ENCODE measurements at regions not wholly inside any gene's neighbourhood (a gene's known extent, or its start where the extent isn't known, plus 50 kb on each side); places are given as distances from the start of the nearest gene placed in this dataset.
"Not testable (repeated sequence)": the region's sequence is repeated elsewhere in the genome, so short reads cannot be mapped to it uniquely, and the experiment has no call there.

GRCh38 chr15:99467853-99468464 lies 97.8 kb upstream of the MEF2A start:
- Histone ChIP-seq H3K36me3 (ENCODE audit: control insufficient read depth, low read depth, low read length) (no peaks in the 10 kb centered on the region), H3K27ac (ENCODE audit: low read length) (no peak overlapping the region), H3K9me3 (ENCODE audit: control insufficient read depth, low read depth, low read length) (peaks cover 4% of the 10 kb centered on the region), H3K4me1 (ENCODE audit: control insufficient read depth, low read depth, low read length) (no peaks in the 10 kb centered on the region), H3K27me3 (ENCODE audit: control insufficient read depth, insufficient read depth, low read length) (no peaks in the 10 kb centered on the region), H3K9ac (ENCODE audit: low read length) (no peak overlapping the region), H3K4me3 (ENCODE audit: low read length) (no peak overlapping the region)

- H3K4me3 ChIP-seq (ENCODE audit: low read length); H3K36me3 ChIP-seq (ENCODE audit: control insufficient read depth, low read depth, low read length); H3K4me1 ChIP-seq (ENCODE audit: control insufficient read depth, low read depth, low read length); H3K27ac ChIP-seq (ENCODE audit: low read length); H3K27me3 ChIP-seq (ENCODE audit: control insufficient read depth, insufficient read depth, low read length); H3K9me3 ChIP-seq (ENCODE audit: control insufficient read depth, low read depth, low read length); H3K9ac ChIP-seq (ENCODE audit: low read length): not testable (repeated sequence)
Measured at GRCh38 chr15:99470204-99470603, 95.6 kb upstream of the MEF2A start.

- Histone ChIP-seq H3K9me3 (ENCODE audit: control insufficient read depth, low read depth, low read length) (no peaks in the 10 kb centered on the region), H3K27me3 (ENCODE audit: control insufficient read depth, insufficient read depth, low read length) (no peaks in the 10 kb centered on the region), H3K4me3 (ENCODE audit: low read length) (no peak overlapping the region), H3K4me1 (ENCODE audit: control insufficient read depth, low read depth, low read length) (no peaks in the 10 kb centered on the region), H3K9ac (ENCODE audit: low read length) (no peak overlapping the region), H3K27ac (ENCODE audit: low read length) (no peak overlapping the region), H3K36me3 (ENCODE audit: control insufficient read depth, low read depth, low read length) (no peaks in the 10 kb centered on the region)
Measured at GRCh38 chr15:99472416-99473145, 93.2 kb upstream of the MEF2A start.

GRCh38 chr15:99473981-99474906 lies 91.5 kb upstream of the MEF2A start:
- Histone ChIP-seq H3K9ac (ENCODE audit: low read length) (no peak overlapping the region), H3K4me3 (ENCODE audit: low read length) (no peak overlapping the region), H3K27ac (ENCODE audit: low read length) (no peak overlapping the region), H3K36me3 (ENCODE audit: control insufficient read depth, low read depth, low read length) (no peaks in the 10 kb centered on the region), H3K4me1 (ENCODE audit: control insufficient read depth, low read depth, low read length) (no peaks in the 10 kb centered on the region), H3K9me3 (ENCODE audit: control insufficient read depth, low read depth, low read length) (no peaks in the 10 kb centered on the region), H3K27me3 (ENCODE audit: control insufficient read depth, insufficient read depth, low read length) (no peaks in the 10 kb centered on the region)

GRCh38 chr15:99474909-99475753 lies 90.7 kb upstream of the MEF2A start:
- no peak overlapping the region for H3K27ac ChIP-seq (ENCODE audit: low read length)
- H3K36me3 ChIP-seq (ENCODE audit: control insufficient read depth, low read depth, low read length) = no peaks in the 10 kb centered on the region
- no peak overlapping the region for H3K4me3 ChIP-seq (ENCODE audit: low read length)

GRCh38 chr15:99475754-99476412 lies 89.9 kb upstream of the MEF2A start:
- H3K36me3 ChIP-seq (ENCODE audit: control insufficient read depth, low read depth, low read length) = no peaks in the 10 kb centered on the region
- no peaks in the 10 kb centered on the region for H3K9me3 ChIP-seq (ENCODE audit: control insufficient read depth, low read depth, low read length)
- H3K27me3 ChIP-seq (ENCODE audit: control insufficient read depth, insufficient read depth, low read length) = no peaks in the 10 kb centered on the region
- no peak overlapping the region for H3K27ac ChIP-seq (ENCODE audit: low read length)
- H3K4me3 ChIP-seq (ENCODE audit: low read length) = no peak overlapping the region
- H3K9ac ChIP-seq (ENCODE audit: low read length) = no peak overlapping the region
- no peaks in the 10 kb centered on the region for H3K4me1 ChIP-seq (ENCODE audit: control insufficient read depth, low read depth, low read length)

More at GRCh38 chr15:99474909-99475753, 90.7 kb upstream of the MEF2A start:
- Histone ChIP-seq H3K4me1 (ENCODE audit: control insufficient read depth, low read depth, low read length) (no peaks in the 10 kb centered on the region), H3K9ac (ENCODE audit: low read length) (no peak overlapping the region), H3K27me3 (ENCODE audit: control insufficient read depth, insufficient read depth, low read length) (no peaks in the 10 kb centered on the region), H3K9me3 (ENCODE audit: control insufficient read depth, low read depth, low read length) (no peaks in the 10 kb centered on the region)

GRCh38 chr15:99476413-99477222 lies 89.2 kb upstream of the MEF2A start:
- H3K4me3 ChIP-seq (ENCODE audit: low read length) = no peak overlapping the region
- H3K27ac ChIP-seq (ENCODE audit: low read length) = no peak overlapping the region
- H3K4me1 ChIP-seq (ENCODE audit: control insufficient read depth, low read depth, low read length) = no peaks in the 10 kb centered on the region
- no peaks in the 10 kb centered on the region for H3K27me3 ChIP-seq (ENCODE audit: control insufficient read depth, insufficient read depth, low read length)
- H3K9me3 ChIP-seq (ENCODE audit: control insufficient read depth, low read depth, low read length) = no peaks in the 10 kb centered on the region
- no peak overlapping the region for H3K9ac ChIP-seq (ENCODE audit: low read length)
- no peaks in the 10 kb centered on the region for H3K36me3 ChIP-seq (ENCODE audit: control insufficient read depth, low read depth, low read length)

- no peaks in the 10 kb centered on the region for H3K4me1 ChIP-seq (ENCODE audit: control insufficient read depth, low read depth, low read length)
- H3K4me3 ChIP-seq (ENCODE audit: low read length) = no peak overlapping the region
- H3K27ac ChIP-seq (ENCODE audit: low read length) = no peak overlapping the region
- H3K9ac ChIP-seq (ENCODE audit: low read length) = no peak overlapping the region
- no peaks in the 10 kb centered on the region for H3K36me3 ChIP-seq (ENCODE audit: control insufficient read depth, low read depth, low read length)
- no peaks in the 10 kb centered on the region for H3K9me3 ChIP-seq (ENCODE audit: control insufficient read depth, low read depth, low read length)
- no peaks in the 10 kb centered on the region for H3K27me3 ChIP-seq (ENCODE audit: control insufficient read depth, insufficient read depth, low read length)
Measured at GRCh38 chr15:99477791-99478471, 87.9 kb upstream of the MEF2A start.

- Histone ChIP-seq H3K27me3 (ENCODE audit: control insufficient read depth, insufficient read depth, low read length) (no peaks in the 10 kb centered on the region), H3K9ac (ENCODE audit: low read length) (no peak overlapping the region), H3K4me3 (ENCODE audit: low read length) (no peak overlapping the region), H3K36me3 (ENCODE audit: control insufficient read depth, low read depth, low read length) (no peaks in the 10 kb centered on the region), H3K4me1 (ENCODE audit: control insufficient read depth, low read depth, low read length) (no peaks in the 10 kb centered on the region), H3K9me3 (ENCODE audit: control insufficient read depth, low read depth, low read length) (no peaks in the 10 kb centered on the region), H3K27ac (ENCODE audit: low read length) (no peak overlapping the region)
Measured at GRCh38 chr15:99478977-99479376, 86.8 kb upstream of the MEF2A start.

Data from iPS-18a (cell line).